ENCODE measurements at regions not wholly inside any gene's neighbourhood (a gene's known extent, or its start where the extent isn't known, plus 50 kb on each side); places are given as distances from the start of the nearest gene placed in this dataset.

DNA sequence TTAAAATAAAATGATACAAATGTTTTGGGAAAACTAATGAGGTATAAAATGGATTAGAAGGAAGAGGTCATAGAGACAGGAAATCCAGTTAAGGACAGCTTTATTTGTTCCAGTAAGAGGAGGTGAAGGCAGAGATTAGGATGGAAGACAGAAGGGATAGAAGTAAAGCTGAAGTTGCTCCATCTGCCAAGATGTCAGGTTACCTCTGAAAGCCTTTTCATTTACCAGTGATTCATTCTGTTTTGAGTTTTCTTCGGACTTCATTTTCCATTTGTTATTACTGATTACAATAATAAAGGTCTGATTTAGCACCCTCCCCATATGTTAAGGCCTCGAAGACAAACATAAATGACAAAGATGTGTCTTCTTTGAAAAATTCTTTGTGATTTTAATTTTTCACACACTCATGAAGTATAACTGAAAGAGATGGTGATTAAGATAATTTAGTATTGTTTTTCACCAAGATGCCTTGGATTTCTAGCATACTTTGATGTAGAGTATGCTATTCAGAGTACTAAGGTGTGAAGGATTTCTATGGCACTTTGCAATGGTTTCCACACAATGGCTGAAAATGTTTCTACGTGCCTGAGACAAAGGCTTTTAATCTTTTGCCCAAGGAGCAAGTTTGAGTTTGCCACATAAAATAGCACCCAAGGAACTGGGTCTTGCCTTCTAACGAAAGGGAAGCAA lies 75.4 kb upstream of the PLAAT1 start (continued):
- TF ChIP-seq, protein P1, sequence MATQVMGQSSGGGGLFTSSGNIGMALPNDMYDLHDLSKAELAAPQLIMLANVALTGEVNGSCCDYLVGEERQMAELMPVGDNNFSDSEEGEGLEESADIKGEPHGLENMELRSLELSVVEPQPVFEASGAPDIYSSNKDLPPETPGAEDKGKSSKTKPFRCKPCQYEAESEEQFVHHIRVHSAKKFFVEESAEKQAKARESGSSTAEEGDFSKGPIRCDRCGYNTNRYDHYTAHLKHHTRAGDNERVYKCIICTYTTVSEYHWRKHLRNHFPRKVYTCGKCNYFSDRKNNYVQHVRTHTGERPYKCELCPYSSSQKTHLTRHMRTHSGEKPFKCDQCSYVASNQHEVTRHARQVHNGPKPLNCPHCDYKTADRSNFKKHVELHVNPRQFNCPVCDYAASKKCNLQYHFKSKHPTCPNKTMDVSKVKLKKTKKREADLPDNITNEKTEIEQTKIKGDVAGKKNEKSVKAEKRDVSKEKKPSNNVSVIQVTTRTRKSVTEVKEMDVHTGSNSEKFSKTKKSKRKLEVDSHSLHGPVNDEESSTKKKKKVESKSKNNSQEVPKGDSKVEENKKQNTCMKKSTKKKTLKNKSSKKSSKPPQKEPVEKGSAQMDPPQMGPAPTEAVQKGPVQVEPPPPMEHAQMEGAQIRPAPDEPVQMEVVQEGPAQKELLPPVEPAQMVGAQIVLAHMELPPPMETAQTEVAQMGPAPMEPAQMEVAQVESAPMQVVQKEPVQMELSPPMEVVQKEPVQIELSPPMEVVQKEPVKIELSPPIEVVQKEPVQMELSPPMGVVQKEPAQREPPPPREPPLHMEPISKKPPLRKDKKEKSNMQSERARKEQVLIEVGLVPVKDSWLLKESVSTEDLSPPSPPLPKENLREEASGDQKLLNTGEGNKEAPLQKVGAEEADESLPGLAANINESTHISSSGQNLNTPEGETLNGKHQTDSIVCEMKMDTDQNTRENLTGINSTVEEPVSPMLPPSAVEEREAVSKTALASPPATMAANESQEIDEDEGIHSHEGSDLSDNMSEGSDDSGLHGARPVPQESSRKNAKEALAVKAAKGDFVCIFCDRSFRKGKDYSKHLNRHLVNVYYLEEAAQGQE (IDR thresholded peaks at IDR 0.05; ENCODE audit: low read depth, low read length), result no peak
- no peak for TF ChIP-seq TEAD4 (IDR thresholded peaks at IDR 0.05; ENCODE audit: borderline replicate concordance, insufficient read depth)
- TF ChIP-seq EP300 (IDR thresholded peaks at IDR 0.05; ENCODE audit: borderline replicate concordance in 1 of 2, low read depth in 1 of 2, low read length in 1 of 2), result no peak
- TF ChIP-seq, protein P2, sequence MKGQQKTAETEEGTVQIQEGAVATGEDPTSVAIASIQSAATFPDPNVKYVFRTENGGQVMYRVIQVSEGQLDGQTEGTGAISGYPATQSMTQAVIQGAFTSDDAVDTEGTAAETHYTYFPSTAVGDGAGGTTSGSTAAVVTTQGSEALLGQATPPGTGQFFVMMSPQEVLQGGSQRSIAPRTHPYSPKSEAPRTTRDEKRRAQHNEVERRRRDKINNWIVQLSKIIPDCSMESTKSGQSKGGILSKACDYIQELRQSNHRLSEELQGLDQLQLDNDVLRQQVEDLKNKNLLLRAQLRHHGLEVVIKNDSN (IDR thresholded peaks at IDR 0.05; ENCODE audit: borderline replicate concordance, low read depth), result no peak
- no peak for TF ChIP-seq NFIC (IDR thresholded peaks at IDR 0.05; ENCODE audit: borderline replicate concordance)

DNA sequence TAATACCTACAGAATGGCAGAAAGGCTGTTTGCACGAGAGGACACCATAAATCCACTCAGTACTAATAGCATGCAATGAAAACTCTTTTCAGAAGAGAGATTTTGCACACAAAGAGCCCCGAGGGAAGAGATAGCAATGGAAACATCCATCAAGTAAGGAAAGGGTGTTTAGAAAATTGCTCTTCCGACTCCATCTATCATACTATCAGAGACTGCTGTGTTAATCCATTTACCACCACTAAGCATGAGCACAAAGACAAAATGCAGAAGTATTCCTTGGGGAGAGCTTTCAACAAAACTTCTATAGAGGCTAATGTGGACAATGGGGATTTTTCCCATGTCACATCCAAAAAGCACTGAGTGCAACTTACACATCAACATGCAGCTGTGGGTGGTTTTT lies 72.1 kb upstream of the PLAAT1 start:
- ChIA-PET CTCF (no interaction called here), POLR2A (no interaction called here)
- no peaks in the 10 kb centered on the region for H3K36me3 ChIP-seq (replicated peaks in 1 of 2; ENCODE audit: control insufficient read depth in 1 of 2, insufficient read depth in 2 of 2, low read length in 1 of 2)
- H3K9me2 ChIP-seq, result no peaks in the 10 kb centered on the region
- no peaks in the 10 kb centered on the region for H3K27me3 ChIP-seq (ENCODE audit: insufficient read depth)
- no peaks in the 10 kb centered on the region for H3K79me2 ChIP-seq (ENCODE audit: insufficient read depth)
- 1% methylated on average over 3 of the region's 3 CpGs for WGBS (ENCODE audit: low lambda C conversion rate)
- no peak for DNase-seq
- H3K4me2 ChIP-seq, result no peak overlapping the region
- no peak overlapping the region for H2AFZ ChIP-seq (ENCODE audit: low read depth)
- H3F3A ChIP-seq (replicated peaks; ENCODE audit: insufficient read depth), result no peaks in the 10 kb centered on the region
- H3K9me3 ChIP-seq, result no peaks in the 10 kb centered on the region
- no peak overlapping the region for H3K9ac ChIP-seq
- no peaks in the 10 kb centered on the region for H4K20me1 ChIP-seq (ENCODE audit: insufficient read depth)
- no peak overlapping the region for H3K27ac ChIP-seq (ENCODE audit: low read depth in 2 of 2, low read length in 1 of 2)
- H3K4me3 ChIP-seq (ENCODE audit: low read depth in 2 of 2, low read length in 1 of 2), result no peak overlapping the region
- H3K4me1 ChIP-seq (ENCODE audit: control insufficient read depth in 1 of 2, insufficient read depth in 2 of 2, low read depth in 1 of 2, low read length in 1 of 2), result no peaks in the 10 kb centered on the region
- TF ChIP-seq MEF2A (IDR thresholded peaks at IDR 0.05; ENCODE audit: borderline replicate concordance, low read depth) (no peak), FOSL2 (IDR thresholded peaks at IDR 0.05; ENCODE audit: borderline replicate concordance, low read depth) (no peak), GATA2 (CRISPR knock-in tag; IDR thresholded peaks at IDR 0.05) (no peak), FOXJ3 (CRISPR knock-in tag; IDR thresholded peaks at IDR 0.05) (no peak), EZH2phosphoT487 (IDR thresholded peaks at IDR 0.05; ENCODE audit: borderline replicate concordance, low read depth) (no peak), MXI1 (IDR thresholded peaks at IDR 0.05; ENCODE audit: low read depth, low read length) (no peak), TCF12 (IDR thresholded peaks at IDR 0.05) (no peak), GABPA (IDR thresholded peaks at IDR 0.05; ENCODE audit: low read depth) (no peak), SIN3A (IDR thresholded peaks at IDR 0.05; ENCODE audit: borderline replicate concordance, low read depth, low read length) (no peak), RFX5 (IDR thresholded peaks at IDR 0.05; ENCODE audit: low read length) (no peak), RXRA (IDR thresholded peaks at IDR 0.05; ENCODE audit: borderline replicate concordance, low read depth) (no peak), RCOR1 (IDR thresholded peaks at IDR 0.05; ENCODE audit: low read length) (no peak)
- TF ChIP-seq, protein P3, sequence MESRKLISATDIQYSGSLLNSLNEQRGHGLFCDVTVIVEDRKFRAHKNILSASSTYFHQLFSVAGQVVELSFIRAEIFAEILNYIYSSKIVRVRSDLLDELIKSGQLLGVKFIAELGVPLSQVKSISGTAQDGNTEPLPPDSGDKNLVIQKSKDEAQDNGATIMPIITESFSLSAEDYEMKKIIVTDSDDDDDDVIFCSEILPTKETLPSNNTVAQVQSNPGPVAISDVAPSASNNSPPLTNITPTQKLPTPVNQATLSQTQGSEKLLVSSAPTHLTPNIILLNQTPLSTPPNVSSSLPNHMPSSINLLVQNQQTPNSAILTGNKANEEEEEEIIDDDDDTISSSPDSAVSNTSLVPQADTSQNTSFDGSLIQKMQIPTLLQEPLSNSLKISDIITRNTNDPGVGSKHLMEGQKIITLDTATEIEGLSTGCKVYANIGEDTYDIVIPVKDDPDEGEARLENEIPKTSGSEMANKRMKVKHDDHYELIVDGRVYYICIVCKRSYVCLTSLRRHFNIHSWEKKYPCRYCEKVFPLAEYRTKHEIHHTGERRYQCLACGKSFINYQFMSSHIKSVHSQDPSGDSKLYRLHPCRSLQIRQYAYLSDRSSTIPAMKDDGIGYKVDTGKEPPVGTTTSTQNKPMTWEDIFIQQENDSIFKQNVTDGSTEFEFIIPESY (IDR thresholded peaks at IDR 0.05; ENCODE audit: borderline replicate concordance, low read depth), result no peak
- TF ChIP-seq, protein P4, sequence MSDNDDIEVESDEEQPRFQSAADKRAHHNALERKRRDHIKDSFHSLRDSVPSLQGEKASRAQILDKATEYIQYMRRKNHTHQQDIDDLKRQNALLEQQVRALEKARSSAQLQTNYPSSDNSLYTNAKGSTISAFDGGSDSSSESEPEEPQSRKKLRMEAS (IDR thresholded peaks at IDR 0.05; ENCODE audit: low read depth), result no peak
- TF ChIP-seq, protein P1 (IDR thresholded peaks at IDR 0.05; ENCODE audit: low read depth, low read length), result no peak
- TF ChIP-seq, protein P5, sequence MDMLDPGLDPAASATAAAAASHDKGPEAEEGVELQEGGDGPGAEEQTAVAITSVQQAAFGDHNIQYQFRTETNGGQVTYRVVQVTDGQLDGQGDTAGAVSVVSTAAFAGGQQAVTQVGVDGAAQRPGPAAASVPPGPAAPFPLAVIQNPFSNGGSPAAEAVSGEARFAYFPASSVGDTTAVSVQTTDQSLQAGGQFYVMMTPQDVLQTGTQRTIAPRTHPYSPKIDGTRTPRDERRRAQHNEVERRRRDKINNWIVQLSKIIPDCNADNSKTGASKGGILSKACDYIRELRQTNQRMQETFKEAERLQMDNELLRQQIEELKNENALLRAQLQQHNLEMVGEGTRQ (IDR thresholded peaks at IDR 0.05; ENCODE audit: borderline replicate concordance, low read depth, low read length), result no peak
